ENCODE measurements at regions not wholly inside any gene's neighbourhood (a gene's known extent, or its start where the extent isn't known, plus 50 kb on each side); places are given as distances from the start of the nearest gene placed in this dataset.
"Not testable (repeated sequence)": the region's sequence is repeated elsewhere in the genome, so short reads cannot be mapped to it uniquely, and the experiment has no call there.

DNA sequence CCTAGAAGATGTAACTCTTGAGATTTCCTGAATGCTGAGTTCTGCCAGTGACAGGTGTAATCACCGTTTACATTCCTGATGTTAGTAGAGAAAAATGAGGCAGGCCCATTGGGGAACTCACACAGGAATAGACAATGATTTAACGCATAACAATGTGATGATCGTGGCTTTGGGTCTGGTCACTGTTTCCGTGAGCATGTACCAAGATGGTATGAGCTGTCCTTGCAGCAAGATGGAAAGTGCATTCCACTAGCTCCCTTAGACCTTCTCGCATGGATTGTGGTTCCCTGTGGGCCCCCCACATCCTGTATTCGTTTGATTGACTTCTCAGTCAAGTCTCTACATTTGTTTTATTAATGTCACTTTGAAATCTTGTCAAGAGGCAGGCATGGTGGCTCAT lies 124.0 kb upstream of the DAP start:
- ATAC-seq, result no peak
- Histone ChIP-seq H3K27ac (no peak overlapping the region), H3K27me3 (no peaks in the 10 kb centered on the region), H3K4me3 (no peak overlapping the region), H3K4me1 (no peaks in the 10 kb centered on the region), H3K36me3 (no peaks in the 10 kb centered on the region), H3K9me3 (no peaks in the 10 kb centered on the region)
- in situ Hi-C loops (cut with MboI; ENCODE audit: low sequenced_read_pairs in 4 of 4), result no loop called here
- no peak for DNase-seq
- intact Hi-C loops (cut with DNase I; ENCODE audit: low total_unique reads), result no loop called here
- TF ChIP-seq, protein P1, sequence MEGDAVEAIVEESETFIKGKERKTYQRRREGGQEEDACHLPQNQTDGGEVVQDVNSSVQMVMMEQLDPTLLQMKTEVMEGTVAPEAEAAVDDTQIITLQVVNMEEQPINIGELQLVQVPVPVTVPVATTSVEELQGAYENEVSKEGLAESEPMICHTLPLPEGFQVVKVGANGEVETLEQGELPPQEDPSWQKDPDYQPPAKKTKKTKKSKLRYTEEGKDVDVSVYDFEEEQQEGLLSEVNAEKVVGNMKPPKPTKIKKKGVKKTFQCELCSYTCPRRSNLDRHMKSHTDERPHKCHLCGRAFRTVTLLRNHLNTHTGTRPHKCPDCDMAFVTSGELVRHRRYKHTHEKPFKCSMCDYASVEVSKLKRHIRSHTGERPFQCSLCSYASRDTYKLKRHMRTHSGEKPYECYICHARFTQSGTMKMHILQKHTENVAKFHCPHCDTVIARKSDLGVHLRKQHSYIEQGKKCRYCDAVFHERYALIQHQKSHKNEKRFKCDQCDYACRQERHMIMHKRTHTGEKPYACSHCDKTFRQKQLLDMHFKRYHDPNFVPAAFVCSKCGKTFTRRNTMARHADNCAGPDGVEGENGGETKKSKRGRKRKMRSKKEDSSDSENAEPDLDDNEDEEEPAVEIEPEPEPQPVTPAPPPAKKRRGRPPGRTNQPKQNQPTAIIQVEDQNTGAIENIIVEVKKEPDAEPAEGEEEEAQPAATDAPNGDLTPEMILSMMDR (IDR thresholded peaks at IDR 0.05 in 4 of 5, conservative IDR thresholded peaks at IDR 0.05 in 1 of 5), result no peak
- no peak for TF ChIP-seq POLR2A (IDR thresholded peaks at IDR 0.05)

DNA sequence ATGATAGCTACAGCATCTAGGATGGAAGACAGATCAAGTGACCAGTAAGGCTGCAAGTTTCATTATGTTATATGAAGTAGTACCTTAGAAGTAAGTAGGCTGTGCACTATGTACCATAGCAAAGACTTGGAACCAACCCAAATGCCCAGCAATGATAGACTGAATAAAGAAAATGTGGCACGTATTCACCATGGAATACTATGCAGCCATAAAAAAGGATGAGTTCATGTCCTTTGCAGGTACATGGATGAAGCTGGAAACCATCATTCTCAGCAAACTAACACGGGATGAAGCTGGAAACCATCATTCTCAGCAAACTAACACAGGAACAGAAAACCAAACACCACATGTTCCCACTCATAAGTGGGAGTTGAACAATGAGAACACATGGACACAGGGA lies 122.9 kb upstream of the DAP start:
- H3K27ac ChIP-seq; H3K9me3 ChIP-seq; H3K36me3 ChIP-seq; in situ Hi-C loops (cut with MboI; ENCODE audit: low sequenced_read_pairs in 4 of 4); H3K27me3 ChIP-seq; intact Hi-C loops (cut with DNase I; ENCODE audit: low total_unique reads); DNase-seq; H3K4me3 ChIP-seq; H3K4me1 ChIP-seq; ATAC-seq: not testable (repeated sequence)

DNA sequence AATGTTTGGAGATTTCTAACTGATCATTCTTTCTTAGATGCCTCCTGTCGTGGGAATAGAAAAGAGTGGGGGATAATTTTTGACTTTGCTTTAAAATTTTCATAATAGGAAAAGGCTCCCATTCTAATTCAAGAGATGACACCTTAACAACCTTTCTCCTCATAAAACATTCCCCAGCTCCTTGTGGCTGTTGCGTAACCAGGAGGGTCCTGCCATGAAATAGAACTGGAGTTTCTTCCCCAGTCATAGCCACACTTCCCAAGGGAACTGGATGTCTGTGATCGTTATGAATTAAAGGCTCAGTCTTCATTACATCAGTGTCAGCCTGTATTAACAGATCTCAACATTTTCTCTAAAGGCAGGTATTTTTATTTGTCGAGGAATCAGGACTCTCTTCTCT lies 119.9 kb upstream of the DAP start:
- no peak for ATAC-seq
- Histone ChIP-seq H3K27ac (no peak overlapping the region), H3K4me1 (no peaks in the 10 kb centered on the region), H3K9me3 (no peaks in the 10 kb centered on the region), H3K27me3 (peaks cover 0 to 3% (median 0%) of the 10 kb centered on the region in 3 donors), H3K36me3 (no peaks in the 10 kb centered on the region), H3K4me3 (no peak overlapping the region)
- intact Hi-C loops (cut with DNase I; ENCODE audit: low total_unique reads), result no loop called here
- in situ Hi-C loops (cut with MboI; ENCODE audit: low sequenced_read_pairs in 4 of 4), result no loop called here
- TF ChIP-seq, protein P1 (IDR thresholded peaks at IDR 0.05 in 4 of 5, conservative IDR thresholded peaks at IDR 0.05 in 1 of 5), result no peak
- TF ChIP-seq POLR2A (IDR thresholded peaks at IDR 0.05), result no peak
- no peak for DNase-seq

DNA sequence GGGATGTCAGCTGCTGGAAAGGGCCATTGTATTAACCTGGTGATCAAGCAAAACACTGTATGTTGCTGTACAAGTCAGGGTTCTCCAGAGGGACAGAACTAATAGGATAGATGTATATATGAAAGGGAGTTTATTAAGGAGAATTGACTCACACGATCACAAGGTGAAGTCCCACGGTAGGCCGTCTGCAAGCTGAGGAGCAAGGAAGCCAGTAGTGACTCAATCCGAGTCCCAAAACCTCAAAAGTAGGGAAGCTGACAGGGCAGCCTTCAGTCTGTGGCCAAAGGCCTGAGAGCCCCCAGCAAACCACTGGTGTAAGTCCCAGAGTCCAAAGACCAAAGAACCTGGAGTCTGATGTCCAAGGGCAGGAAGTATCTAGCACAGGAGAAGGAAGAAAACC lies 116.0 kb upstream of the DAP start:
- intact Hi-C loops (cut with DNase I; ENCODE audit: low total_unique reads); DNase-seq; H3K4me1 ChIP-seq: not testable (repeated sequence)

DNA sequence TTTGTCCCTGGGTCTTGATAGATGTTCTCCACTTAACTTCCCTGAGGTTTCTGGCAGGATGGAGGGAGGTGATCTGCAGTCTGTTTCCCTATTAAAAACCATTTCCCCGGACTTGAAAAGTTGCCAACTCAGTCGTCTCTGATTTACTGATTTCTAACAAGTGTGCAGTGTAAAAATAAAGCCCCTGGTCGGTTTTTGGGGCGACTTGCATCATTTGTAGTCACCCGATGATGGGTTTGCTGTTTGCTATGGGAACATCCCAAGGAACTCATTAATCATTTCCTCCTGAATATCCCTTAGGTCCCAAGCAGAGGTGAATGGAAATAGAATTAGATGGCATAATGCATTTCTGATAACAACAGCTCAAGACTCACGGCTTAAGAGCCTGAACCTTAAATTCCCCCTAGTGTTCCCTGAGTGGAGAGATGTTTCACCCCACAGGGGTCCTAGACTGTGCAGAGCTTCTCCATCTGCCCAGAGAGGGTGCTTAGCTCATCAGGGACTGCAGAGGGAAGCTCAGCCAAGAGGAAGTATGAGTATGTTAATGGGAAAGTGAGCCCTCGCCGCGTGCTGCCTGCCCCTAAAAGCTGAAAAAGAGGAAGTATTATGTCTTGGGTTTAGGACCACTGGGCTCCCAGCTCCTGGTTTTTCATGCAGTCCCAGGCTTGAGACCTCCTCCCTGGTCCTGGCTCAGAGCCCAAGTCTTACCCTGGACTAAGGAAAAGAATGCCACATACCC lies 115.1 kb upstream of the DAP start:
- H3K4me3 ChIP-seq, result no peak overlapping the region
- no peak overlapping the region for H3K27ac ChIP-seq
- no peak for ATAC-seq
- H3K9me3 ChIP-seq, result no peaks in the 10 kb centered on the region
- no peak for DNase-seq
- no peaks in the 10 kb centered on the region for H3K36me3 ChIP-seq
- peaks cover 0 to 9% (median 0%) of the 10 kb centered on the region in 3 donors for H3K27me3 ChIP-seq
- in situ Hi-C loops (cut with MboI; ENCODE audit: low sequenced_read_pairs in 4 of 4) (no loop called here), intact Hi-C loops (cut with DNase I; ENCODE audit: low total_unique reads) (no loop called here)
- H3K4me1 ChIP-seq, result no peaks in the 10 kb centered on the region
- no peak for TF ChIP-seq POLR2A (IDR thresholded peaks at IDR 0.05)
- TF ChIP-seq, protein P1 (IDR thresholded peaks at IDR 0.05 in 4 of 5, conservative IDR thresholded peaks at IDR 0.05 in 1 of 5), result no peak

More for the DNA sequence above, 116.0 kb upstream of the DAP start:
- H3K27ac ChIP-seq; H3K4me3 ChIP-seq; ATAC-seq; H3K36me3 ChIP-seq; H3K9me3 ChIP-seq; H3K27me3 ChIP-seq; in situ Hi-C loops (cut with MboI; ENCODE audit: low sequenced_read_pairs in 4 of 4): not testable (repeated sequence)

Measured in gastrocnemius medialis (tissue), 4 donors.